Lower lobe of right lung (tissue), 2 donors: ENCODE measurements at regions not wholly inside any gene's neighbourhood (a gene's known extent, or its start where the extent isn't known, plus 50 kb on each side); places are given as distances from the start of the nearest gene placed in this dataset.
"Not testable (repeated sequence)": the region's sequence is repeated elsewhere in the genome, so short reads cannot be mapped to it uniquely, and the experiment has no call there.

Experiments
- ATAC-seq, 2 donors: fragments of 200-7000 bp; cut with Tn5 transposase; one replicate each; pipeline ENCODE4 v1.9.1; 2020 to 2022; ENCODE audit warnings: mild to moderate bottlenecking in 2 of 2, moderate library complexity in 2 of 2
- DNase-seq: peaks from one replicate; pipeline ENCODE4 v3.0.0-alpha.2; 2020
- H3K27ac ChIP-seq: fragments of 200-600 bp; one replicate; pipeline ENCODE4 v1.8.0; 2022
- H3K27me3 ChIP-seq: fragments of 200-600 bp; one replicate; pipeline ENCODE4 v1.8.0; 2022; ENCODE audit warnings: low read depth
- H3K36me3 ChIP-seq: fragments of 200-600 bp; one replicate; pipeline ENCODE4 v1.8.0; 2022; ENCODE audit warnings: mild to moderate bottlenecking
- H3K4me1 ChIP-seq: fragments of 200-600 bp; one replicate; pipeline ENCODE4 v1.8.0; 2022
- H3K4me3 ChIP-seq: fragments of 200-600 bp; one replicate; pipeline ENCODE4 v1.8.0; 2022; ENCODE audit warnings: mild to moderate bottlenecking
- H3K9me3 ChIP-seq: fragments of 200-600 bp; one replicate; pipeline ENCODE4 v1.8.0; 2022
- intact Hi-C: fragments of 100-400 bp; cut with DNase I; formaldehyde crosslinking; loops from one replicate; pipeline ENCODE4 v1.11.0; 2022
- TF ChIP-seq, protein P1 (sequence below): fragments of 200-600 bp; IDR thresholded peaks from one replicate; pipeline ENCODE4 v1.8.0; 2022; ENCODE audit warnings: antibody characterized with exemption, mild to moderate bottlenecking
- donor health status: DM: no; HTN: yes; CAD: no; lungs with severe emphysema.

DNA sequence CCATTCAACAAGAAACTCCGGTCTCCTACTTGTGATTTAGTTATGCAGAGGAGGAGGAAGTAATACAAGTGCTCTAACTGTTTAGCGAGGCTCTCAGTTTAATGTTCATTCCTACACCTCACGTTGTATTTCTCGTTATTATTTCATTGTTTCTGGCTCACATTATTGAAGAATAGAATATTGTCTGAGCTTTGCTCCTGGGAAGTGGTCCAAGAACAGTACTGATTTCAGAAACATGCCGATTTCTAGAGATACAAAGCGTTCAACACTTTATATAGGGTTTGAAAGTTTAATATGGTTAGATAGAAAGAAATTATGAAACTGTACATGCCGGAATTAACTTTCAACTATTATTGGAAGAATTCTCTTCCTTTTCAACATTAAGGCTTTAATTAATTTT lies 1145.5 kb downstream of the TBL1XR1 start:
- intact Hi-C loops, result no loop called here
- TF ChIP-seq, protein P1, sequence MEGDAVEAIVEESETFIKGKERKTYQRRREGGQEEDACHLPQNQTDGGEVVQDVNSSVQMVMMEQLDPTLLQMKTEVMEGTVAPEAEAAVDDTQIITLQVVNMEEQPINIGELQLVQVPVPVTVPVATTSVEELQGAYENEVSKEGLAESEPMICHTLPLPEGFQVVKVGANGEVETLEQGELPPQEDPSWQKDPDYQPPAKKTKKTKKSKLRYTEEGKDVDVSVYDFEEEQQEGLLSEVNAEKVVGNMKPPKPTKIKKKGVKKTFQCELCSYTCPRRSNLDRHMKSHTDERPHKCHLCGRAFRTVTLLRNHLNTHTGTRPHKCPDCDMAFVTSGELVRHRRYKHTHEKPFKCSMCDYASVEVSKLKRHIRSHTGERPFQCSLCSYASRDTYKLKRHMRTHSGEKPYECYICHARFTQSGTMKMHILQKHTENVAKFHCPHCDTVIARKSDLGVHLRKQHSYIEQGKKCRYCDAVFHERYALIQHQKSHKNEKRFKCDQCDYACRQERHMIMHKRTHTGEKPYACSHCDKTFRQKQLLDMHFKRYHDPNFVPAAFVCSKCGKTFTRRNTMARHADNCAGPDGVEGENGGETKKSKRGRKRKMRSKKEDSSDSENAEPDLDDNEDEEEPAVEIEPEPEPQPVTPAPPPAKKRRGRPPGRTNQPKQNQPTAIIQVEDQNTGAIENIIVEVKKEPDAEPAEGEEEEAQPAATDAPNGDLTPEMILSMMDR, result no peak
- H3K9me3 ChIP-seq, result no peaks in the 10 kb centered on the region
- H3K36me3 ChIP-seq, result no peaks in the 10 kb centered on the region
- H3K27me3 ChIP-seq, result no peaks in the 10 kb centered on the region
- H3K4me3 ChIP-seq, result no peak overlapping the region
- DNase-seq (no peak), ATAC-seq (no peak)
- no peak overlapping the region for H3K27ac ChIP-seq
- no peaks in the 10 kb centered on the region for H3K4me1 ChIP-seq

DNA sequence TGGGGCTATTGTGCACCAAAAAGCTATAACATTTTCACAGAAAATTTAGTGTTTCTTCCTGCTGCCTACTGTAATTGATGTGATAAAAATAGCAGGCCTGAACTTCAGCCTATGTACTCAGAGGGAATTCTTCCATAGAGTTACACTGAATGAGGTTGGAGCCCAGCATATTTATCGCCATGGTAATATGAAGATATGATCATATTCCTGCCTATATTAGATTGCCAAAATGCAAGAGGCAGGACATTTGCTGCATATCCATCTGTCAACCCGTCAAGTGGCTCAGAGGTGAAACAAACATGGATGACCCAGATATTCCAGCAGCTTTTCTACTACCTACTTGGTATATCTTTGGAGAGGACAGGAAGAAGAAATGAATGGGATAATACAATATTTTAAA lies 1150.6 kb downstream of the TBL1XR1 start:
- Histone ChIP-seq H3K4me1 (no peaks in the 10 kb centered on the region), H3K9me3 (no peaks in the 10 kb centered on the region), H3K27ac (no peak overlapping the region), H3K36me3 (no peaks in the 10 kb centered on the region), H3K27me3 (no peaks in the 10 kb centered on the region), H3K4me3 (no peak overlapping the region)
- TF ChIP-seq, protein P1, result no peak
- ATAC-seq, result no peak
- intact Hi-C loops, result no loop called here
- no peak for DNase-seq

DNA sequence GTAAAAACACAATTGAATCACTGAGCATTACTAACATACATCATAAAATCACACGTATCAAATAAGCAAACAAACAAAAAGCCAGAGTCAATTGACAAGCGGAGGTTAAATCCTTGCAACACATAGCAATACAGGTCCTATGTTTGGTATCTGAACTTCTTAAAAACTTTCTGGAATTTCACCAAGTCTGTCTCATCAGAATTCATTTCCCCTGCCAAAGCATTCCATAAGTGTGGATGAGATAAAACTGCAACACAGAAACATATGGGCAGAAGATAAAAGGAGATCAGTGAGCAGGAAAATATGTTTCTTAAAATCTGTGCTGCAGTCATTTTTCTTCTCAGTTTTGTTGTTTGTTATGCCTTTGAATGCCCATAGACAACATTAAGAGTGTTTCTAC lies 1155.5 kb downstream of the TBL1XR1 start:
- intact Hi-C loops, result no loop called here
- Histone ChIP-seq H3K4me3 (no peak overlapping the region), H3K4me1 (no peaks in the 10 kb centered on the region), H3K9me3 (no peaks in the 10 kb centered on the region), H3K36me3 (no peaks in the 10 kb centered on the region), H3K27ac (no peak overlapping the region), H3K27me3 (no peaks in the 10 kb centered on the region)
- ATAC-seq, result no peak
- TF ChIP-seq, protein P1, result no peak
- DNase-seq, result no peak

DNA sequence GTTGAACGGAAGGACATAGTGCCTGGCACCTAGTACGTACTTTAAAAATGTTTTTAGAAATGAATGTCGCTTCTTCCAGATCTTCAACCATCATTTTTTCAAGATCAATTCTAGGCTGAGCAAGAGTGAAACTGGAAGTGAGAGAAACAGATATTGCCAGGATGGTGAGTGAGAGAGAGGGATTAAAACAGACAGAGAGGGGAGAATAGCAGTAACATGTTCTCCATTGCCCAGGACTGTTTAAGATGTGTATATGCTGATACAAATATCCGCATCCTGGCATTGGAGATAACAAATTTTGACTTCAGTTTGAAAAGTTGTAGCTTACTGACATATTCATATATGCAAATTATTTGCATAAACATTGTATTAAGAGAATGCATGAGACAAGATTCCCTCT lies 1156.1 kb downstream of the TBL1XR1 start:
- intact Hi-C loops, result no loop called here
- Histone ChIP-seq H3K27me3 (no peaks in the 10 kb centered on the region), H3K27ac (no peak overlapping the region), H3K4me1 (no peaks in the 10 kb centered on the region), H3K36me3 (no peaks in the 10 kb centered on the region), H3K4me3 (no peak overlapping the region), H3K9me3 (no peaks in the 10 kb centered on the region)
- ATAC-seq (no peak), DNase-seq (no peak)
- TF ChIP-seq, protein P1, result no peak

DNA sequence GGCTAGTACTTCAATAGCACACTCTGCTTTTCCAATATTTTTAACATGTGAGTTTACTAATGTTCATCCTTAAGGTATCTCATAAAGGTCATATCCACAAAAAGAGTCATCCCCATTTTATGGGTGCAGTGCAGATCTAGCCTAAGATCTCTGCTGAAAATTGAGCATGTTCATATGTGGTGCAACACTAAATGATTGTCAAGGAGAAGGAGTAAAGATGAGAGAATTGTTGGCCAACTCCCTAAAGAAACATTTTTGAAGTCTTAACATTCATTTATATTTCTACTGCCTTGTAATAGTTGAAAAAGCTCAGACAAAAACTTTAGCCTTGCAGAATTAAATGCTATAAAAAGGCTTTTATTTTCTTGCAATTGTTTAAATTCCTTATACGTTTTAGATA lies 1159.6 kb downstream of the TBL1XR1 start:
- H3K4me3 ChIP-seq, result no peak overlapping the region
- H3K9me3 ChIP-seq, result no peaks in the 10 kb centered on the region
- TF ChIP-seq, protein P1, result no peak
- intact Hi-C loops, result no loop called here
- no peaks in the 10 kb centered on the region for H3K27me3 ChIP-seq
- no peak for ATAC-seq
- no peak for DNase-seq
- no peaks in the 10 kb centered on the region for H3K4me1 ChIP-seq
- H3K36me3 ChIP-seq, result no peaks in the 10 kb centered on the region
- H3K27ac ChIP-seq, result no peak overlapping the region

DNA sequence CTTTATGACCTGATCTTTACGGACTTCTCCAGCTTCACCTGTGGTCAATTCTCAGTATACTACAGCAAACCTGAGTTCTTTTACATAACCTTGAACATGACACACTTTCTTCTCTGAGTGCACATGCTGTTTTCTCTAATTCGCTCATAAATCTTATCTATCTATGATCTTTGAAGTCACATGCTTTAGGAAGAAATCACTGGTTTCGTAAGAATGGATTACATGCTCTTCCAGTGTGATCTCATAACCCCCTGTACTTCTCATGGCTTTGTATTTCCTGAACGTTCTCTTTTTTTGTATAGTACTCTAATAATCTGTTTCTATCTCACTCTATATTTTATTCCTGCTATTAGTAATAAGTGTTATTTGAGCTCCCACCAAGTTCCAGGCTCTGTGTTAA lies 1165.2 kb downstream of the TBL1XR1 start:
- H3K4me3 ChIP-seq, result no peak overlapping the region
- H3K4me1 ChIP-seq, result no peaks in the 10 kb centered on the region
- no peak for ATAC-seq
- H3K9me3 ChIP-seq, result no peaks in the 10 kb centered on the region
- TF ChIP-seq, protein P1, result no peak
- no peaks in the 10 kb centered on the region for H3K27me3 ChIP-seq
- H3K27ac ChIP-seq, result no peak overlapping the region
- no peaks in the 10 kb centered on the region for H3K36me3 ChIP-seq
- DNase-seq, result no peak
- intact Hi-C loops, result no loop called here

DNA sequence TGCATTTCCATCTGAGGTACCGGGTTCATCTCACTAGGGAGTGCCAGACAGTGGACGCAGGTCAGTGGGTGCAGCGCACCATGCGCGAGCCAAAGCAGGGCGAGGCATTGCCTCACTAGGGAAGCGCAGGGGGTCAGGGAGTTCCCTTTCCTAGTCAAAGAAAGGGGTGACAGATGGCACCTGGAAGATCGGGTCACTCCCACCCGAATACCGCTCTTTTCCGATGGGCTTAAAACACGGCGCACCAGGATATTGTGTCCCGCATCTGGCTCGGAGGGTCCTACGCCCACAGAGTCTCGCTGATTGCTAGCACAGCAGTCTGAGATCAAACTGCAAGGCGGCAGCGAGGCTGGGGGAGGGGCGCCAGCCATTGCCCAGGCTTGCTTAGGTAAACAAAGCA lies 1157.1 kb downstream of the NAALADL2 start:
- ATAC-seq, result not testable (repeated sequence)
- peak; percentile 6 for DNase-seq

DNA sequence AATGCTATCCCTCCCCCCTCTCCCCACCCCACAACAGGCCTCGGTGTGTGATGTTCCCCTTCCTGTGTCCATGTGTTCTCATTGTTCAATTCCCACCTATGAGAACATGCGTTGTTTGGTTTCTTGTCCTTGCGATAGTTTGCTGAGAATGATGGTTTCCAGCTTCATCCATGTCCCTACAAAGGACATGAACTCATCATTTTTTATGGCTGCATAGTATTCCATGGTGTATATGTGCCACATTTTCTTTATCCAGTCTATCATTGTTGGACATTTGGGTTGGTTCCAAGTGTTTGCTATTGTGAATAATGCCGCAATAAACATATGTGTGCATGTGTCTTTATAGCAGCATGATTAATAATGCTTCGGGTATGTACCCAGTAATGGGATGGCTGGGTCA lies 1156.1 kb downstream of the NAALADL2 start:
- H3K9me3 ChIP-seq, H3K4me1 ChIP-seq, ATAC-seq, H3K27ac ChIP-seq, intact Hi-C loops, H3K4me3 ChIP-seq, DNase-seq, H3K27me3 ChIP-seq, H3K36me3 ChIP-seq: not testable (repeated sequence)

More for the DNA sequence above, 1157.1 kb downstream of the NAALADL2 start:
- H3K4me3 ChIP-seq, H3K36me3 ChIP-seq, H3K27ac ChIP-seq, H3K4me1 ChIP-seq, H3K9me3 ChIP-seq, intact Hi-C loops, H3K27me3 ChIP-seq: not testable (repeated sequence)
